HepG2 (cell line): ENCODE measurements at regions not wholly inside any gene's neighbourhood (a gene's known extent, or its start where the extent isn't known, plus 50 kb on each side); places are given as distances from the start of the nearest gene placed in this dataset.

Experiments used
- ATAC-seq: fragments of 200-7000 bp; cut with Tn5 transposase; 3 replicates; pipeline ENCODE4 v1.9.1; 2020; ENCODE audit warnings: mild to moderate bottlenecking, moderate library complexity
- BruUV-seq: library from RNA; stranded (reverse); fragments of 400-500 nt; replicated peaks from 2 replicates; lab custom pipeline; 2021; lab: Mats Ljungman, UMichigan
- CTCF ChIA-PET: fragments of 300-600 bp; formaldehyde crosslinking; extraction: SDS; loops from one replicate; lab custom pipeline; 2021; ENCODE audit warnings: low total read pairs, inconsistent platforms, low intra/inter-chr PET ratio; lab: Yijun Ruan, JAX
- POLR2A ChIA-PET: fragments of 350-600 bp; sonication (Branson Sonifier 250); formaldehyde crosslinking; loops from one replicate; lab custom pipeline; 2020; ENCODE audit warnings: antibody characterized with exemption, inconsistent platforms; lab: Yijun Ruan, JAX
- DNase-seq: peaks from one replicate; pipeline ENCODE4 v3.0.0-alpha.2; 2015; ENCODE audit warnings: low spot score
- FAIRE-seq: peaks from 3 replicates; lab custom pipeline; 2011; peaks lifted over from hg19 to GRCh38; lab: Jason Lieb, UNC
- H2AFZ ChIP-seq: one replicate; pipeline ENCODE4 v1.6.1; 2011; ENCODE audit warnings: low read length, inconsistent platforms
- H3K27ac ChIP-seq: fragments of 300-600 bp; 3 replicates; pipeline ENCODE4 v1.8.0; 2011; ENCODE audit warnings: mixed run types, mild to moderate bottlenecking, mixed read lengths, low read length, inconsistent platforms; ENCODE audit not compliant: insufficient read depth; ENCODE audit errors: extremely low read length
- H3K27me3 ChIP-seq, 2 experiments: fragments of 200-600 bp in 1 of 2; 2 replicates in 1 of 2; 3 replicates in 1 of 2; pipeline versions ENCODE4 v1.6.0 to v1.8.0; 2011; ENCODE audit warnings: low read length in 2 of 2, mild to moderate bottlenecking in 2 of 2, moderate library complexity in 2 of 2, inconsistent platforms in 1 of 2; ENCODE audit not compliant: insufficient read depth in 2 of 2, control insufficient read depth in 1 of 2
- H3K36me3 ChIP-seq, 2 experiments: fragments of 200-600 bp in 1 of 2; replicated peaks in 1 of 2; 2 replicates in 1 of 2; 3 replicates in 1 of 2; pipeline versions ENCODE4 v1.5.1 to v1.8.0; 2011; ENCODE audit warnings: low read length in 2 of 2, inconsistent platforms in 1 of 2; ENCODE audit not compliant: insufficient read depth in 2 of 2, control insufficient read depth in 1 of 2
- H3K4me1 ChIP-seq: 2 replicates; pipeline ENCODE4 v1.5.1; 2012; ENCODE audit warnings: low read length, inconsistent platforms; ENCODE audit not compliant: insufficient read depth
- H3K4me2 ChIP-seq: 2 replicates; pipeline ENCODE4 v1.6.0; 2011; ENCODE audit warnings: low read depth, low read length, inconsistent platforms
- H3K4me3 ChIP-seq, 3 experiments: fragments of 200-600 bp in 1 of 3; sonication (generic), shearing (Covaris generic) in 1 of 3; replicated peaks in 1 of 3; 2 replicates each; pipeline ENCODE4 v1.5.1; 2011 to 2016; ENCODE audit warnings: low read length in 3 of 3, inconsistent platforms in 2 of 3, low read depth in 2 of 3, mild to moderate bottlenecking in 2 of 3, control low read depth in 1 of 3, mixed read lengths in 1 of 3; ENCODE audit not compliant: insufficient read depth in 1 of 3
- H3K79me2 ChIP-seq: one replicate; pipeline ENCODE4 v1.6.1; 2011; ENCODE audit warnings: low read length, inconsistent platforms; ENCODE audit not compliant: insufficient read depth
- H3K9ac ChIP-seq: 2 replicates; pipeline ENCODE4 v1.6.0; 2011; ENCODE audit warnings: mild to moderate bottlenecking, low read depth, low read length, inconsistent platforms; ENCODE audit not compliant: insufficient read depth
- H3K9me3 ChIP-seq: 2 replicates; pipeline ENCODE4 v1.5.1; 2012; ENCODE audit warnings: mild to moderate bottlenecking, low read length
- H4K20me1 ChIP-seq: 2 replicates; pipeline ENCODE4 v1.6.0; 2011; ENCODE audit warnings: inconsistent platforms, mild to moderate bottlenecking, low read length, moderate library complexity; ENCODE audit not compliant: insufficient read depth
- ESRRA ChIP-seq: sonication (generic); formaldehyde crosslinking; IDR thresholded peaks from 2 replicates; pipeline ENCODE4 v1.5.1; 2020; ENCODE audit warnings: mild to moderate bottlenecking, low read depth, missing genetic modification reagents
- MLXIP ChIP-seq: sonication (generic); formaldehyde crosslinking; IDR thresholded peaks from 2 replicates; pipeline ENCODE4 v1.9.0; 2021; ENCODE audit warnings: missing genetic modification reagents, borderline replicate concordance
- NR2F6 ChIP-seq, 2 experiments: IDR thresholded peaks; 2 replicates each; pipeline ENCODE4 v1.6.1; 2016; ENCODE audit warnings: antibody characterized with exemption in 1 of 2, mild to moderate bottlenecking in 1 of 2
- PITX1 ChIP-seq: sonication (generic); formaldehyde crosslinking; IDR thresholded peaks from 2 replicates; pipeline ENCODE4 v1.5.1; 2020; ENCODE audit warnings: mild to moderate bottlenecking, missing genetic modification reagents
- ZNF431 ChIP-seq: sonication (generic); formaldehyde crosslinking; IDR thresholded peaks from 2 replicates; pipeline ENCODE4 v1.9.0; 2022; ENCODE audit warnings: missing genetic modification reagents, low read depth, mild to moderate bottlenecking, borderline replicate concordance
- ZNF614 ChIP-seq: IDR thresholded peaks from 2 replicates; pipeline ENCODE4 v1.6.1; 2018; ENCODE audit warnings: missing biosample characterization, missing genetic modification reagents, inconsistent platforms, borderline replicate concordance
- in situ Hi-C: cut with HindIII; loops from 2 replicates; pipeline ENCODE4 v1.10.0; 2017; ENCODE audit warnings: low pct_unique_long_range_greater_than_20kb; ENCODE audit not compliant: extremely low pct_ligation_motif_present
- intact Hi-C: fragments of 100-400 bp; cut with micrococcal nuclease; formaldehyde crosslinking; loops from one replicate; pipeline ENCODE4 v1.10.0; 2022; ENCODE audit not compliant: unreplicated experiment

- TF ChIP-seq PITX1 (CRISPR knock-in tag), result no peak
- TF ChIP-seq ESRRA, result no peak
- TF ChIP-seq MLXIP, result no peak
- TF ChIP-seq, all 625 proteins: peak for 0
Observed at GRCh38 chr5:107294669-107295068, 376.1 kb downstream of the EFNA5 start (continued).

- Histone ChIP-seq H3K4me3 (no peak overlapping the region), H3K27ac (no peak overlapping the region), H2AFZ (no peak overlapping the region), H3K79me2 (no peaks in the 10 kb centered on the region), H3K4me1 (no peaks in the 10 kb centered on the region), H3K36me3 (no peaks in the 10 kb centered on the region), H3K4me2 (no peak overlapping the region), H3K9ac (no peak overlapping the region), H3K9me3 (no peaks in the 10 kb centered on the region), H4K20me1 (no peaks in the 10 kb centered on the region), H3K27me3 (no peaks in the 10 kb centered on the region; a peak in 1 of 5 replicates)
- DNase-seq (no peak), ATAC-seq (no peak), FAIRE-seq (no peak)
- ChIA-PET CTCF (no interaction called here), POLR2A (no interaction called here)
- no TSS peak for BruUV-seq
- in situ Hi-C loops, result no loop called here
- intact Hi-C loops, result no loop called here
- no peak for TF ChIP-seq ZNF431 (CRISPR knock-in tag)
- no peak for TF ChIP-seq NR2F6 (IDR thresholded peaks at IDR 0.05)
- no peak for TF ChIP-seq NR2F6 (CRISPR knock-in tag; IDR thresholded peaks at IDR 0.05)
- TF ChIP-seq ZNF614 (CRISPR knock-in tag), result no peak
Observed at GRCh38 chr5:107294211-107294550, 376.6 kb downstream of the EFNA5 start.
